HG02798 (cell line): ENCODE measurements at regions not wholly inside any gene's neighbourhood (a gene's known extent, or its start where the extent isn't known, plus 50 kb on each side); places are given as distances from the start of the nearest gene placed in this dataset.
A peak's percentile ranks its signal among the peaks of the same experiment; 100 is the strongest.

Experiments
- ATAC-seq: cut with Tn5 transposase; IDR thresholded peaks from one replicate; pipeline ENCODE4 v1.9.1; 2021; ENCODE audit warnings: mild to moderate bottlenecking; ENCODE audit not compliant: unreplicated experiment, poor library complexity

GRCh38 chr16:13291591-13292333 is 390.4 kb downstream of the SHISA9 start:
- ATAC-seq = no peak

- no peak for ATAC-seq
Observed at GRCh38 chr16:13296206-13296605, 394.8 kb downstream of the SHISA9 start.

- ATAC-seq = no peak
Observed at GRCh38 chr16:13298666-13299065, 397.3 kb downstream of the SHISA9 start.

- no peak for ATAC-seq
Observed at GRCh38 chr16:13300066-13300840, 398.9 kb downstream of the SHISA9 start.

- no peak for ATAC-seq
Observed at GRCh38 chr16:13305019-13305755, 403.8 kb downstream of the SHISA9 start.

- no peak for ATAC-seq
Observed at GRCh38 chr16:13306161-13306995, 405.0 kb downstream of the SHISA9 start.

GRCh38 chr16:13307255-13307654 is 405.9 kb downstream of the SHISA9 start:
- no peak for ATAC-seq

GRCh38 chr16:13307851-13308250 is 406.5 kb downstream of the SHISA9 start:
- ATAC-seq = no peak

GRCh38 chr16:13312063-13312462 is 410.7 kb downstream of the SHISA9 start:
- no peak for ATAC-seq

- no peak for ATAC-seq
Observed at GRCh38 chr16:13313351-13313750, 412.0 kb downstream of the SHISA9 start.

- ATAC-seq = no peak
Observed at GRCh38 chr16:13314633-13315032, 413.2 kb downstream of the SHISA9 start.

GRCh38 chr16:13315642-13316427 is 414.4 kb downstream of the SHISA9 start:
- no peak for ATAC-seq

GRCh38 chr16:13322336-13322735 is 420.9 kb downstream of the SHISA9 start:
- peak; percentile 61 for ATAC-seq

GRCh38 chr16:13324851-13325250 is 423.5 kb downstream of the SHISA9 start:
- no peak for ATAC-seq

- ATAC-seq = no peak
Observed at GRCh38 chr16:13325396-13325795, 424.0 kb downstream of the SHISA9 start.

GRCh38 chr16:13331918-13332317 is 430.5 kb downstream of the SHISA9 start:
- no peak for ATAC-seq

- no peak for ATAC-seq
Observed at GRCh38 chr16:13332713-13333255, 431.4 kb downstream of the SHISA9 start.

GRCh38 chr16:13333336-13333735 is 431.9 kb downstream of the SHISA9 start:
- ATAC-seq = no peak

- no peak for ATAC-seq
Observed at GRCh38 chr16:13335879-13336278, 434.5 kb downstream of the SHISA9 start.
